Cardiac muscle cell (in vitro differentiated cells and primary cell): ENCODE measurements at regions not wholly inside any gene's neighbourhood (a gene's known extent, or its start where the extent isn't known, plus 50 kb on each side); places are given as distances from the start of the nearest gene placed in this dataset.

ENCODE experiments used
- DNase-seq, 2 donors: peaks; one replicate each; pipeline versions ENCODE4 v3.0.0 to v3.0.0-alpha.2; 2010 to 2017; ENCODE audit warnings: low read depth in 1 of 2, low spot score in 1 of 2
- H3K27ac ChIP-seq: fragments of 200-600 bp; sonication (generic); 2 replicates; pipeline ENCODE4 v1.5.1; 2016
- H3K27me3 ChIP-seq: fragments of 200-600 bp; sonication (generic); 2 replicates; pipeline ENCODE4 v1.6.0; 2016; ENCODE audit warnings: control low read depth
- H3K36me3 ChIP-seq: fragments of 200-600 bp; sonication (generic); 2 replicates; pipeline ENCODE4 v1.5.1; 2016; ENCODE audit warnings: control low read depth
- H3K4me1 ChIP-seq: fragments of 200-600 bp; sonication (generic); 2 replicates; pipeline ENCODE4 v1.8.1; 2017; ENCODE audit warnings: low read depth, mild to moderate bottlenecking, mixed run types
- H3K4me3 ChIP-seq: fragments of 200-600 bp; sonication (generic); 2 replicates; pipeline ENCODE4 v1.5.1; 2016; ENCODE audit warnings: mild to moderate bottlenecking
- H3K9me3 ChIP-seq: fragments of 200-600 bp; sonication (generic); 2 replicates; pipeline ENCODE4 v1.5.1; 2017; ENCODE audit warnings: low read depth, mild to moderate bottlenecking, control low read depth
- TF ChIP-seq, protein P1 (sequence below): IDR thresholded peaks from 2 replicates; pipeline ENCODE4 v1.5.1; 2012; ENCODE audit warnings: low read depth, mild to moderate bottlenecking, low read length

GRCh38 chrX:49756692-49757091 is 60.9 kb upstream of the PAGE1 start:
- Histone ChIP-seq H3K27me3 (no peaks in the 10 kb centered on the region), H3K9me3 (no peaks in the 10 kb centered on the region), H3K4me1 (no peaks in the 10 kb centered on the region), H3K36me3 (no peaks in the 10 kb centered on the region), H3K27ac (no peak overlapping the region), H3K4me3 (no peak overlapping the region)
- TF ChIP-seq, protein P1, sequence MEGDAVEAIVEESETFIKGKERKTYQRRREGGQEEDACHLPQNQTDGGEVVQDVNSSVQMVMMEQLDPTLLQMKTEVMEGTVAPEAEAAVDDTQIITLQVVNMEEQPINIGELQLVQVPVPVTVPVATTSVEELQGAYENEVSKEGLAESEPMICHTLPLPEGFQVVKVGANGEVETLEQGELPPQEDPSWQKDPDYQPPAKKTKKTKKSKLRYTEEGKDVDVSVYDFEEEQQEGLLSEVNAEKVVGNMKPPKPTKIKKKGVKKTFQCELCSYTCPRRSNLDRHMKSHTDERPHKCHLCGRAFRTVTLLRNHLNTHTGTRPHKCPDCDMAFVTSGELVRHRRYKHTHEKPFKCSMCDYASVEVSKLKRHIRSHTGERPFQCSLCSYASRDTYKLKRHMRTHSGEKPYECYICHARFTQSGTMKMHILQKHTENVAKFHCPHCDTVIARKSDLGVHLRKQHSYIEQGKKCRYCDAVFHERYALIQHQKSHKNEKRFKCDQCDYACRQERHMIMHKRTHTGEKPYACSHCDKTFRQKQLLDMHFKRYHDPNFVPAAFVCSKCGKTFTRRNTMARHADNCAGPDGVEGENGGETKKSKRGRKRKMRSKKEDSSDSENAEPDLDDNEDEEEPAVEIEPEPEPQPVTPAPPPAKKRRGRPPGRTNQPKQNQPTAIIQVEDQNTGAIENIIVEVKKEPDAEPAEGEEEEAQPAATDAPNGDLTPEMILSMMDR = no peak
- no peak for DNase-seq

DNA sequence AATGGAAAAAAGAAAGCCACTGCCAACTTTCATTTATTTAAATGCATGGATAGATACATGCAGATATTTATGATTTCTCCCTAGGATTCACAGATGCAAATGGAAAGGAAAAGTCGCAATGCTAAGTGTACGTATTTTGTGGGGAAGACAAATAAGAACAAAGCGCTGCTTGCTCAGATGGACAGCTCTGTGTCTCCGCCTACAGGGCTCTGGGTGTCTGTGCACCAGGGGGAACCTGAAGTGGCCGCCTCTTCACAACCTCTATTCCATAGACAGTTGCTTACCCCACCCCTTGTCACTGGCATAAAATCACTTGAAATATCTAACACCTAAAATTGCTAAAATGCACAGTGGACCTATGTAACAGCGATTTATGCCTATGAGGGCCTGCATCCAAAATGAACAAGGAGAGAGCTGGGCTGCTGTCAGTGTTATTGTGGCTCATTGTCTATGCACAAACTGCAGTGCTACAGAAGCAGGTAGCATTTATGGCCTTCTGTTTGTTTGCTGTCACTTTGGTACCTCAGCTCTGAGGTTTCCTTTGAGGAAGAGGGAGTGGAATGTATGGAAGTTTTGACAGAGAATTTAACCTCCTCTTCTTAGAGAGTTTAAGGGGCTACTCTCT is 58.6 kb upstream of the PAGE1 start:
- Histone ChIP-seq H3K27ac (no peak overlapping the region), H3K9me3 (no peaks in the 10 kb centered on the region), H3K4me1 (no peaks in the 10 kb centered on the region), H3K4me3 (no peak overlapping the region), H3K36me3 (no peaks in the 10 kb centered on the region), H3K27me3 (no peaks in the 10 kb centered on the region)
- TF ChIP-seq, protein P1 = peak; percentile 68
- peak; percentile 44 to 56 for DNase-seq

- Histone ChIP-seq H3K27ac (no peak overlapping the region), H3K9me3 (no peaks in the 10 kb centered on the region), H3K4me1 (no peaks in the 10 kb centered on the region), H3K27me3 (no peaks in the 10 kb centered on the region), H3K4me3 (no peak overlapping the region), H3K36me3 (no peaks in the 10 kb centered on the region)
- TF ChIP-seq, protein P1 = no peak
- no peak for DNase-seq
These were observed 57.9 kb upstream of the PAGE1 start for GRCh38 chrX:49753691-49754090.

DNA sequence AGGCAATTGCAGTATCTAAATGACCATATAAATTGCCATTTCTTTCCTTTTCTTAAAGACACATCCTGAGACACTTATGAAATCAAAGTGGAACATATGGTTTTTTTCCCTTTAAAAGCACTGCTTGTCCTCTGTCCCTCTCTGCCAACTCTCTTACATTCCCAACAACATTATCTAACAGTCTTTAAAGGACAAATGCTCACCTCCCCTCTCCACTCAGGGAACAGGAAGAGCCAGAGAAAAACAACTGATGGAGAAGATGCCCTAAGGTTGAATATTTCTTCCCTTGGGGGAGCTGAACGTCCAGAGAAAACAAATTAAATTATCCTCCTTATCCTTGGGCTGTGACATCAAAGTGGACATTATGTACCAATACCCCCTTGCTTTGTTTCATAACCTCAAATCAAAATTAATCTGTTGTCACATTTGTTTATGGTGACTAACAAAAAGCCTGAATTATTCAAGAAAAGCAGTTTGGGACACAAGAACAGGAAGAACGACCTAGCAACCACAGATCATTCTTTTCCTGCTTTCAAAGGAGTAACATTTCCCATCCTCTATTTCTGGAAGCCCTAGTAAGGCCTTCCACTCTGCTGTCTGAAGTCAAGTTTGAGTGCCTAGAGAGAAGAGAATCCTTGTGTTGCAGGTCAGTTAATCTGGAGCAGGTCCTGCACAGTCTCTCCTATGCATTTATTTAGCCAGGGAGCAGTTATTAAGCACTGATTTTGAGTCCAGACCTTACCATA is 52.6 kb upstream of the PAGE1 start:
- H3K36me3 ChIP-seq = no peaks in the 10 kb centered on the region
- no peaks in the 10 kb centered on the region for H3K4me1 ChIP-seq
- H3K27me3 ChIP-seq = no peaks in the 10 kb centered on the region
- no peaks in the 10 kb centered on the region for H3K9me3 ChIP-seq
- H3K4me3 ChIP-seq = no peak overlapping the region
- H3K27ac ChIP-seq = no peak overlapping the region
- TF ChIP-seq, protein P1 = no peak
- no peak for DNase-seq

- no peaks in the 10 kb centered on the region for H3K36me3 ChIP-seq
- H3K27me3 ChIP-seq = no peaks in the 10 kb centered on the region
- H3K4me1 ChIP-seq = no peaks in the 10 kb centered on the region
- no peak for DNase-seq
- TF ChIP-seq, protein P1 = no peak
- no peaks in the 10 kb centered on the region for H3K9me3 ChIP-seq
- H3K4me3 ChIP-seq = no peak overlapping the region
- H3K27ac ChIP-seq = no peak overlapping the region
These were observed 50.5 kb upstream of the PAGE1 start for GRCh38 chrX:49746306-49746705.
